Glutamatergic neuron (in vitro differentiated cells): ENCODE measurements at regions not wholly inside any gene's neighbourhood (a gene's known extent, or its start where the extent isn't known, plus 50 kb on each side); places are given as distances from the start of the nearest gene placed in this dataset.

Experiments
- DNase-seq: peaks from one replicate; pipeline ENCODE4 v3.0.0; 2022
- H3K27ac Mint-ChIP-seq: one replicate; pipeline ENCODE4 v1.8.0; 2020; ENCODE audit warnings: mild to moderate bottlenecking, mixed read lengths, inconsistent platforms; ENCODE audit not compliant: unreplicated experiment
- H3K27me3 Mint-ChIP-seq: one replicate; pipeline ENCODE4 v1.8.0; 2020; ENCODE audit warnings: mild to moderate bottlenecking, moderate library complexity, mixed read lengths, inconsistent platforms; ENCODE audit not compliant: unreplicated experiment
- H3K36me3 Mint-ChIP-seq: one replicate; pipeline ENCODE4 v1.8.0; 2020; ENCODE audit warnings: mild to moderate bottlenecking, mixed read lengths, inconsistent platforms; ENCODE audit not compliant: unreplicated experiment
- H3K4me1 Mint-ChIP-seq: one replicate; pipeline ENCODE4 v1.8.0; 2020; ENCODE audit warnings: mild to moderate bottlenecking, low read depth, mixed read lengths, inconsistent platforms; ENCODE audit not compliant: unreplicated experiment
- H3K4me3 Mint-ChIP-seq: one replicate; pipeline ENCODE4 v1.8.0; 2020; ENCODE audit warnings: mild to moderate bottlenecking, mixed read lengths, inconsistent platforms; ENCODE audit not compliant: unreplicated experiment
- H3K9me3 Mint-ChIP-seq: one replicate; pipeline ENCODE4 v1.8.0; 2020; ENCODE audit warnings: mild to moderate bottlenecking, moderate library complexity, mixed read lengths, inconsistent platforms; ENCODE audit not compliant: unreplicated experiment
- CTCF ChIP-seq: fragments of 200-600 bp; sonication (generic); IDR thresholded peaks from one replicate; pipeline ENCODE4 v1.5.0; 2021; ENCODE audit not compliant: partially characterized antibody, unreplicated experiment

- H3K27ac Mint-ChIP-seq: no peak overlapping the region
- no peak for DNase-seq
- no peaks in the 10 kb centered on the region for H3K27me3 Mint-ChIP-seq
- H3K9me3 Mint-ChIP-seq: no peaks in the 10 kb centered on the region
- peaks cover 2% of the 10 kb centered on the region for H3K4me1 Mint-ChIP-seq
- no peaks in the 10 kb centered on the region for H3K36me3 Mint-ChIP-seq
- TF ChIP-seq CTCF: no peak
- H3K4me3 Mint-ChIP-seq: no peak overlapping the region
Measured at GRCh38 chr3:65178703-65179102, 490.9 kb upstream of the ADAMTS9 start.

- DNase-seq: no peak
- Mint-ChIP-seq H3K27me3 (no peaks in the 10 kb centered on the region), H3K27ac (no peak overlapping the region), H3K4me1 (peaks cover 2% of the 10 kb centered on the region), H3K36me3 (no peaks in the 10 kb centered on the region), H3K4me3 (no peak overlapping the region), H3K9me3 (no peaks in the 10 kb centered on the region)
- TF ChIP-seq CTCF: no peak
Measured at GRCh38 chr3:65177960-65178376, 490.2 kb upstream of the ADAMTS9 start.

GRCh38 chr3:65174713-65175112 is 486.9 kb upstream of the ADAMTS9 start:
- DNase-seq: no peak
- Mint-ChIP-seq H3K27ac (no peak overlapping the region), H3K4me3 (no peak overlapping the region), H3K36me3 (no peaks in the 10 kb centered on the region), H3K9me3 (no peaks in the 10 kb centered on the region), H3K27me3 (no peaks in the 10 kb centered on the region), H3K4me1 (no peaks in the 10 kb centered on the region)
- no peak for TF ChIP-seq CTCF

GRCh38 chr3:65173841-65174240 is 486.0 kb upstream of the ADAMTS9 start:
- Mint-ChIP-seq H3K36me3 (no peaks in the 10 kb centered on the region), H3K27ac (no peak overlapping the region), H3K27me3 (no peaks in the 10 kb centered on the region), H3K9me3 (no peaks in the 10 kb centered on the region), H3K4me3 (no peak overlapping the region), H3K4me1 (no peaks in the 10 kb centered on the region)
- no peak for TF ChIP-seq CTCF
- DNase-seq: no peak

- DNase-seq: no peak
- no peaks in the 10 kb centered on the region for H3K9me3 Mint-ChIP-seq
- TF ChIP-seq CTCF: no peak
Measured at GRCh38 chr3:65172209-65172608, 484.4 kb upstream of the ADAMTS9 start.

More at GRCh38 chr3:65172209-65172608, 484.4 kb upstream of the ADAMTS9 start:
- no peaks in the 10 kb centered on the region for H3K27me3 Mint-ChIP-seq
- no peaks in the 10 kb centered on the region for H3K4me1 Mint-ChIP-seq
- no peaks in the 10 kb centered on the region for H3K36me3 Mint-ChIP-seq
- no peak overlapping the region for H3K4me3 Mint-ChIP-seq
- H3K27ac Mint-ChIP-seq: no peak overlapping the region
